Brain microvascular endothelial cell (primary cell): ENCODE measurements at regions not wholly inside any gene's neighbourhood (a gene's known extent, or its start where the extent isn't known, plus 50 kb on each side); places are given as distances from the start of the nearest gene placed in this dataset.

ENCODE experiments used
- DNase-seq: peaks from one replicate; pipeline ENCODE4 v3.0.0-alpha.2; 2020
- H3K27ac ChIP-seq: fragments of 250-450 bp; sonication (Bioruptor Pico); 2 replicates; pipeline ENCODE4 v1.5.1; 2020; ENCODE audit warnings: mild to moderate bottlenecking, moderate library complexity
- H3K27me3 ChIP-seq: fragments of 250-450 bp; sonication (Bioruptor Pico); replicated peaks from 2 replicates; pipeline ENCODE4 v1.5.1; 2020; ENCODE audit warnings: mild to moderate bottlenecking
- H3K36me3 ChIP-seq: fragments of 250-450 bp; sonication (Bioruptor Pico); replicated peaks from 2 replicates; pipeline ENCODE4 v1.5.1; 2020; ENCODE audit warnings: mild to moderate bottlenecking
- H3K4me3 ChIP-seq: 2 replicates; pipeline ENCODE4 v1.5.1; 2011; ENCODE audit warnings: low read depth, mild to moderate bottlenecking, control low read depth, low read length, moderate library complexity
- CTCF ChIP-seq: IDR thresholded peaks from 2 replicates; pipeline ENCODE4 v1.5.1; 2011; ENCODE audit warnings: low read depth, mild to moderate bottlenecking, moderate library complexity, low read length, control low read depth, inconsistent platforms; ENCODE audit errors: missing control alignments
- in situ Hi-C: cut with HindIII; loops from 2 replicates; pipeline ENCODE4 v1.10.0; 2017; ENCODE audit warnings: low sequenced_read_pairs, low pct_ligation_motif_present

GRCh38 chr11:134558916-134559601 lies 147.0 kb upstream of the B3GAT1 start:
- in situ Hi-C loops = no loop called here
- no peak for DNase-seq
- Histone ChIP-seq H3K27ac (no peak overlapping the region), H3K27me3 (no peaks in the 10 kb centered on the region), H3K36me3 (no peaks in the 10 kb centered on the region), H3K4me3 (no peak overlapping the region)
- no peak for TF ChIP-seq CTCF

GRCh38 chr11:134558258-134558835 lies 146.3 kb upstream of the B3GAT1 start:
- H3K36me3 ChIP-seq = no peaks in the 10 kb centered on the region
- H3K4me3 ChIP-seq = no peak overlapping the region
- in situ Hi-C loops = no loop called here
- no peak for DNase-seq
- no peak for TF ChIP-seq CTCF
- H3K27me3 ChIP-seq = no peaks in the 10 kb centered on the region
- H3K27ac ChIP-seq = no peak overlapping the region

DNA sequence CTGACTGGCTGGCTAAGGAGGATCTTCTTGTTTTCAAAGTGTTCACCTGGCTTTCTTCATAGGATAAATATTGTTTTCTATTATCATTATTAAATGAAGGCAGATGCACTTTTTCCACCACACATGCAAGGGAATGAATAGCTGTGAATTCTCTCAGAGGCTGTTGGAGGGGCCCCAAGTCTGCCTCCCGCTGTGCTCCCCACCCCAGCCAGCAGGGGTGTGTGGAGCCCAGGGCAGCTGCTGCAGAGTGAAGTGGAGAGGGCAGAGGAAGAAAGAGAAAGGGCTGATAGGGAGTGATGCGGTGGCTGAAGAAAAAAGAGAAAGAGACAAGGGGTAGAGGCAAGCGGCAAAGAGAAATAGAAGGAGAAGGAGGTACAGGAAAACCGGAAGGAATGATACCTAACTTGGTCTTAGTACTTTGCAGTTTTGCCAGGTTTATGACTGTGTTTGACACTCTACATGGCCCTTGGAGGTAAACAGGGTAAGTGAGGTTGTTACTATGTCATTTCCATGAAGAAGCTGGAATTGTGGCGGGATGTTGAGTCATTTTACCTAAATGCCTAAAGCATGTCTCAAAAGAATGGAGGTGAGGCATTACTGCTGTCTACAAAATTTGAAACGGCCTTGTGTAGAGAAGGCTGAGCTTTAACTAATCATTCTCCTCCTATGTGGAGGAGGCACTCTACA lies 145.7 kb upstream of the B3GAT1 start:
- no peak for DNase-seq
- in situ Hi-C loops = no loop called here
- no peak overlapping the region for H3K4me3 ChIP-seq

GRCh38 chr11:134556186-134556585 lies 144.1 kb upstream of the B3GAT1 start:
- DNase-seq = no peak
- in situ Hi-C loops = no loop called here

More for the DNA sequence above, 145.7 kb upstream of the B3GAT1 start:
- Histone ChIP-seq H3K27ac (no peak overlapping the region), H3K36me3 (no peaks in the 10 kb centered on the region), H3K27me3 (no peaks in the 10 kb centered on the region)
- TF ChIP-seq CTCF = no peak

DNA sequence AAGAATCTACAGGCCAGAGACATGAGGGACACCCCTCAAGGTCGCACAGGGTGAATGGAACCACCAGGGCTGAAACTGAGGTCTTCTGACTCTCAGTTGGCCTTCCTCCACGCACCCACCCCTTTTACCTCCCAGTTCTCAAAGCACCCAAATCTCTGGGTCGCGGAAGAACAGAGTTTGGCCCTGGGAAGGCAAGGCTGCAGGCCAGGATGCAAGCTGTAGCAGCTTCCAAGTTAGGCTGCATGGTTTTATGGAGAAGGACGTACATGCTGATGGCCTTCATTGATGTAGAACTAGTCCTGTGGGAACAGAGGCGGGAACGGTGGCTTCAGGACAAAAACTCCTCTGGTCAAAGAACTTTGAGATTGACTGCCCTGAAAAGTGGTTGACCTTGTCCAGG lies 143.5 kb upstream of the B3GAT1 start:
- no peak overlapping the region for H3K4me3 ChIP-seq
- no peaks in the 10 kb centered on the region for H3K36me3 ChIP-seq
- in situ Hi-C loops = no loop called here
- H3K27ac ChIP-seq = no peak overlapping the region
- no peak for TF ChIP-seq CTCF
- DNase-seq = no peak
- no peaks in the 10 kb centered on the region for H3K27me3 ChIP-seq

More at GRCh38 chr11:134556186-134556585, 144.1 kb upstream of the B3GAT1 start:
- H3K36me3 ChIP-seq = no peaks in the 10 kb centered on the region
- no peak overlapping the region for H3K4me3 ChIP-seq
- no peak overlapping the region for H3K27ac ChIP-seq
- H3K27me3 ChIP-seq = no peaks in the 10 kb centered on the region
- no peak for TF ChIP-seq CTCF
